Astrocyte (in vitro differentiated cells and primary cell): ENCODE measurements at regions not wholly inside any gene's neighbourhood (a gene's known extent, or its start where the extent isn't known, plus 50 kb on each side); places are given as distances from the start of the nearest gene placed in this dataset.

Experiments used
- CTCF ChIP-seq: IDR thresholded peaks from 2 replicates; pipeline ENCODE4 v1.5.1; 2011; ENCODE audit warnings: low read depth, mild to moderate bottlenecking, inconsistent platforms, low read length, moderate library complexity; ENCODE audit not compliant: insufficient read depth
- EZH2 ChIP-seq: IDR thresholded peaks from 2 replicates; pipeline ENCODE4 v1.6.1; 2012; ENCODE audit warnings: mild to moderate bottlenecking, low read length, inconsistent platforms; ENCODE audit not compliant: insufficient read depth

DNA sequence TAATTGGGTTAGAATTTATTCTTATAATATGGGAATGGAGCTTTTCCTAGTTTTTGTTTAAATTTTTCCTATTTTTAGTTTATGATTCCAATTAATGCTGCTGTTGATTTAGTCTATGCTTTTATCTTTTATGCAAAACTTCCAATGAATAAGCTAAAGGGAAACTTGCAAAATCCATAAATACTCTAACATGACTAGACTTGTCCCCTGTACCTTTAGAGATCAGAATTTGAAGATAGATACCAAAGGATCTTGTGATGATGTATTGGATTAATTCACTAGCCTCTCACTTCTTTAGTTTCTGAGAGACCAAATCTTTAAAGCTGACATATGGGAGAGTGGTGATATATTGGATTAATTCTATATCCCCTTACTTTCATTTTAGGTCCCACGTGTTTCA lies 306.6 kb upstream of the PRMT6 start:
- no peak for TF ChIP-seq EZH2
- TF ChIP-seq CTCF: no peak
